ENCODE measurements at regions not wholly inside any gene's neighbourhood (a gene's known extent, or its start where the extent isn't known, plus 50 kb on each side); places are given as distances from the start of the nearest gene placed in this dataset.
"Not testable (repeated sequence)": the region's sequence is repeated elsewhere in the genome, so short reads cannot be mapped to it uniquely, and the experiment has no call there.

GRCh38 chr22:25327018-25327755 lies 107.7 kb downstream of the CRYBB2 start:
- Histone ChIP-seq H3K79me1 (replicated peaks; ENCODE audit: low read length, poor library complexity, severe bottlenecking) (no peaks in the 10 kb centered on the region), H3K9ac (ENCODE audit: low read length) (no peak overlapping the region), H3K4me2 (ENCODE audit: low read length, poor library complexity, severe bottlenecking) (no peak overlapping the region), H3K14ac (ENCODE audit: low read length in 2 of 2) (no peak overlapping the region), H3K23ac (ENCODE audit: low read length in 2 of 2) (no peak overlapping the region), H2BK120ac (ENCODE audit: low read depth, low read length) (no peak overlapping the region), H2AK5ac (ENCODE audit: low read length, severe bottlenecking) (no peak overlapping the region), H2BK5ac (ENCODE audit: low read depth, low read length, poor library complexity, severe bottlenecking) (no peak overlapping the region), H2AFZ (ENCODE audit: low read depth, low read length) (no peak overlapping the region), H3K18ac (ENCODE audit: low read depth in 1 of 2, low read length in 2 of 2) (no peak overlapping the region), H3K4me1 (ENCODE audit: control insufficient read depth, insufficient read depth, low read depth, low read length) (no peaks in the 10 kb centered on the region), H2BK15ac (ENCODE audit: low read depth, poor library complexity, severe bottlenecking) (no peak overlapping the region), H4K8ac (ENCODE audit: low read length) (peak overlapping the region; percentile 41), H3K36me3 (ENCODE audit: control insufficient read depth in 1 of 2, insufficient read depth in 2 of 2, low read depth in 1 of 2, low read length in 2 of 2) (no peaks in the 10 kb centered on the region), H3K4ac (ENCODE audit: low read depth in 1 of 2, low read length in 2 of 2) (no peak overlapping the region), H3K27ac (ENCODE audit: low read length, poor library complexity, severe bottlenecking) (no peak overlapping the region), H3K9me3 (ENCODE audit: control insufficient read depth, low read length) (no peaks in the 10 kb centered on the region), H2BK12ac (ENCODE audit: low read length in 2 of 2) (no peak overlapping the region), H3K4me3 (ENCODE audit: insufficient read depth in 1 of 2, low read depth in 1 of 2, low read length in 2 of 2) (no peak overlapping the region), H4K91ac (ENCODE audit: low read length) (no peak overlapping the region), H3K27me3 (ENCODE audit: control insufficient read depth in 1 of 2, insufficient read depth in 1 of 2, low read length in 2 of 2) (peaks cover 0 to under 1% of the 10 kb centered on the region in 2 experiments)
- 75% methylated on average over 16 of the region's 17 CpGs for WGBS
- DNase-seq: no peak

- no peak overlapping the region for H2BK120ac ChIP-seq (ENCODE audit: low read depth, low read length)
- H4K91ac ChIP-seq (ENCODE audit: low read length): no peak overlapping the region
- H2BK15ac ChIP-seq (ENCODE audit: low read depth, poor library complexity, severe bottlenecking): no peak overlapping the region
- 94% methylated on average over 2 of the region's 4 CpGs for WGBS
- H2AK5ac ChIP-seq (ENCODE audit: low read length, severe bottlenecking): no peak overlapping the region
- no peaks in the 10 kb centered on the region for H3K9me3 ChIP-seq (ENCODE audit: control insufficient read depth, low read length)
- no peak overlapping the region for H3K9ac ChIP-seq (ENCODE audit: low read length)
- H3K14ac ChIP-seq (ENCODE audit: low read length in 2 of 2): no peak overlapping the region
- no peak for DNase-seq
- no peak overlapping the region for H3K4ac ChIP-seq (ENCODE audit: low read depth in 1 of 2, low read length in 2 of 2)
- H3K4me3 ChIP-seq (ENCODE audit: insufficient read depth in 1 of 2, low read depth in 1 of 2, low read length in 2 of 2): no peak overlapping the region
- H4K8ac ChIP-seq (ENCODE audit: low read length): no peak overlapping the region
- no peaks in the 10 kb centered on the region for H3K36me3 ChIP-seq (ENCODE audit: control insufficient read depth in 1 of 2, insufficient read depth in 2 of 2, low read depth in 1 of 2, low read length in 2 of 2)
- H3K27me3 ChIP-seq (ENCODE audit: control insufficient read depth in 1 of 2, insufficient read depth in 1 of 2, low read length in 2 of 2): no peaks in the 10 kb centered on the region
- no peaks in the 10 kb centered on the region for H3K79me1 ChIP-seq (replicated peaks; ENCODE audit: low read length, poor library complexity, severe bottlenecking)
- H2AFZ ChIP-seq (ENCODE audit: low read depth, low read length): no peak overlapping the region
- no peak overlapping the region for H3K23ac ChIP-seq (ENCODE audit: low read length in 2 of 2)
- no peak overlapping the region for H2BK5ac ChIP-seq (ENCODE audit: low read depth, low read length, poor library complexity, severe bottlenecking)
- H3K4me1 ChIP-seq (ENCODE audit: control insufficient read depth, insufficient read depth, low read depth, low read length): no peaks in the 10 kb centered on the region
- no peak overlapping the region for H3K18ac ChIP-seq (ENCODE audit: low read depth in 1 of 2, low read length in 2 of 2)
- no peak overlapping the region for H3K4me2 ChIP-seq (ENCODE audit: low read length, poor library complexity, severe bottlenecking)
- no peak overlapping the region for H2BK12ac ChIP-seq (ENCODE audit: low read length in 2 of 2)
- H3K27ac ChIP-seq (ENCODE audit: low read length, poor library complexity, severe bottlenecking): no peak overlapping the region
Measured at GRCh38 chr22:25331050-25331449, 111.6 kb downstream of the CRYBB2 start.

GRCh38 chr22:25331911-25332310 lies 112.5 kb downstream of the CRYBB2 start:
- not testable (repeated sequence) for H3K4ac ChIP-seq (ENCODE audit: low read depth in 1 of 2, low read length in 2 of 2); H4K8ac ChIP-seq (ENCODE audit: low read length); H2BK5ac ChIP-seq (ENCODE audit: low read depth, low read length, poor library complexity, severe bottlenecking); H3K79me1 ChIP-seq (replicated peaks; ENCODE audit: low read length, poor library complexity, severe bottlenecking); H2BK120ac ChIP-seq (ENCODE audit: low read depth, low read length); H3K36me3 ChIP-seq (ENCODE audit: control insufficient read depth in 1 of 2, insufficient read depth in 2 of 2, low read depth in 1 of 2, low read length in 2 of 2); H3K23ac ChIP-seq (ENCODE audit: low read length in 2 of 2); H2AFZ ChIP-seq (ENCODE audit: low read depth, low read length); H3K27ac ChIP-seq (ENCODE audit: low read length, poor library complexity, severe bottlenecking); H2AK5ac ChIP-seq (ENCODE audit: low read length, severe bottlenecking); H2BK15ac ChIP-seq (ENCODE audit: low read depth, poor library complexity, severe bottlenecking); H3K4me2 ChIP-seq (ENCODE audit: low read length, poor library complexity, severe bottlenecking); H4K91ac ChIP-seq (ENCODE audit: low read length); H3K14ac ChIP-seq (ENCODE audit: low read length in 2 of 2); H3K9me3 ChIP-seq (ENCODE audit: control insufficient read depth, low read length); H3K4me1 ChIP-seq (ENCODE audit: control insufficient read depth, insufficient read depth, low read depth, low read length); DNase-seq; H3K18ac ChIP-seq (ENCODE audit: low read depth in 1 of 2, low read length in 2 of 2); H2BK12ac ChIP-seq (ENCODE audit: low read length in 2 of 2); H3K4me3 ChIP-seq (ENCODE audit: insufficient read depth in 1 of 2, low read depth in 1 of 2, low read length in 2 of 2); H3K27me3 ChIP-seq (ENCODE audit: control insufficient read depth in 1 of 2, insufficient read depth in 1 of 2, low read length in 2 of 2); H3K9ac ChIP-seq (ENCODE audit: low read length)
- WGBS: 83% methylated on average over 5 of the region's 5 CpGs

- Histone ChIP-seq H3K4me2 (ENCODE audit: low read length, poor library complexity, severe bottlenecking) (no peak overlapping the region), H3K18ac (ENCODE audit: low read depth in 1 of 2, low read length in 2 of 2) (no peak overlapping the region), H3K23ac (ENCODE audit: low read length in 2 of 2) (no peak overlapping the region), H3K9me3 (ENCODE audit: control insufficient read depth, low read length) (no peaks in the 10 kb centered on the region), H3K14ac (ENCODE audit: low read length in 2 of 2) (no peak overlapping the region), H3K9ac (ENCODE audit: low read length) (no peak overlapping the region), H4K8ac (ENCODE audit: low read length) (no peak overlapping the region), H3K27me3 (ENCODE audit: control insufficient read depth in 1 of 2, insufficient read depth in 1 of 2, low read length in 2 of 2) (no peaks in the 10 kb centered on the region), H2BK5ac (ENCODE audit: low read depth, low read length, poor library complexity, severe bottlenecking) (no peak overlapping the region), H2AK5ac (ENCODE audit: low read length, severe bottlenecking) (no peak overlapping the region), H3K36me3 (ENCODE audit: control insufficient read depth in 1 of 2, insufficient read depth in 2 of 2, low read depth in 1 of 2, low read length in 2 of 2) (no peaks in the 10 kb centered on the region), H3K4me3 (ENCODE audit: insufficient read depth in 1 of 2, low read depth in 1 of 2, low read length in 2 of 2) (no peak overlapping the region), H2AFZ (ENCODE audit: low read depth, low read length) (no peak overlapping the region), H4K91ac (ENCODE audit: low read length) (peak overlapping the region; percentile 80), H3K27ac (ENCODE audit: low read length, poor library complexity, severe bottlenecking) (no peak overlapping the region), H2BK120ac (ENCODE audit: low read depth, low read length) (no peak overlapping the region), H3K4ac (ENCODE audit: low read depth in 1 of 2, low read length in 2 of 2) (no peak overlapping the region), H3K79me1 (replicated peaks; ENCODE audit: low read length, poor library complexity, severe bottlenecking) (no peaks in the 10 kb centered on the region), H2BK15ac (ENCODE audit: low read depth, poor library complexity, severe bottlenecking) (no peak overlapping the region), H3K4me1 (ENCODE audit: control insufficient read depth, insufficient read depth, low read depth, low read length) (no peaks in the 10 kb centered on the region), H2BK12ac (ENCODE audit: low read length in 2 of 2) (no peak overlapping the region)
- no peak for DNase-seq
- WGBS: 95% methylated on average over 11 of the region's 11 CpGs
Measured at GRCh38 chr22:25332386-25332785, 112.9 kb downstream of the CRYBB2 start.
